H1 (cell line): ENCODE measurements at regions not wholly inside any gene's neighbourhood (a gene's known extent, or its start where the extent isn't known, plus 50 kb on each side); places are given as distances from the start of the nearest gene placed in this dataset.

Source experiments
- CTCF ChIA-PET: fragments of 300-600 bp; sonication (Branson Sonifier 250); formaldehyde crosslinking; loops from one replicate; lab custom pipeline; 2021; ENCODE audit not compliant: partially characterized antibody; lab: Charles Lee
- POLR2A ChIA-PET: fragments of 300-600 bp; sonication (Branson Sonifier 250); formaldehyde crosslinking; loops from one replicate; lab custom pipeline; 2021; ENCODE audit warnings: inconsistent platforms; ENCODE audit not compliant: partially characterized antibody; lab: Charles Lee
- DNase-seq, 2 experiments: peaks; one replicate each; pipeline versions ENCODE4 v3.0.0 to v3.0.0-alpha.2; 2010 to 2022; ENCODE audit warnings: low spot score in 2 of 2, low read depth in 1 of 2, mixed read lengths in 1 of 2
- FAIRE-seq: peaks from 2 replicates; lab custom pipeline; 2011; peaks lifted over from hg19 to GRCh38; lab: Jason Lieb, UNC
- H2AFZ ChIP-seq: 2 replicates; pipeline ENCODE4 v1.8.1; 2012; ENCODE audit warnings: low read length, inconsistent platforms
- H2AK5ac ChIP-seq: 2 replicates; pipeline ENCODE4 v1.6.1; 2013; ENCODE audit warnings: low read depth, low read length
- H2BK120ac ChIP-seq: replicated peaks from 2 replicates; pipeline ENCODE3; 2013; ENCODE audit warnings: low read depth, low read length, inconsistent platforms
- H2BK12ac ChIP-seq: 2 replicates; pipeline ENCODE4 v1.6.1; 2013; ENCODE audit warnings: low read depth, low read length
- H2BK15ac ChIP-seq: 2 replicates; pipeline ENCODE4 v1.6.1; 2013; ENCODE audit warnings: low read length
- H2BK20ac ChIP-seq: 2 replicates; pipeline ENCODE4 v1.6.1; 2013; ENCODE audit warnings: low read length
- H2BK5ac ChIP-seq: 2 replicates; pipeline ENCODE4 v1.6.1; 2013; ENCODE audit warnings: low read depth, low read length
- H3K14ac ChIP-seq: 2 replicates; pipeline ENCODE4 v1.6.1; 2013; ENCODE audit warnings: inconsistent platforms; ENCODE audit not compliant: insufficient read length
- H3K18ac ChIP-seq: 2 replicates; pipeline ENCODE4 v1.6.1; 2013; ENCODE audit warnings: low read length; ENCODE audit errors: extremely low read depth
- H3K23ac ChIP-seq: 2 replicates; pipeline ENCODE4 v1.6.1; 2013; ENCODE audit warnings: inconsistent platforms; ENCODE audit not compliant: insufficient read length
- H3K23me2 ChIP-seq: 2 replicates; pipeline ENCODE4 v1.6.1; 2013; ENCODE audit warnings: low read depth, low read length
- H3K27ac ChIP-seq: 2 replicates; pipeline ENCODE4 v1.6.1; 2011; ENCODE audit warnings: low read depth, low read length, inconsistent platforms
- H3K27me3 ChIP-seq, 4 experiments: replicated peaks in 1 of 4; 1 replicate in 1 of 4; 2 replicates in 3 of 4; pipeline versions ENCODE4 v1.6.1 to v1.8.1; 2011 to 2013; ENCODE audit warnings: low read length in 3 of 4, mild to moderate bottlenecking in 3 of 4, inconsistent platforms in 2 of 4, mixed read lengths in 2 of 4, moderate library complexity in 1 of 4; ENCODE audit not compliant: control insufficient read depth in 3 of 4, insufficient read depth in 3 of 4; ENCODE audit errors: extremely low read depth in 1 of 4
- H3K36me3 ChIP-seq, 4 experiments: 2 replicates each; pipeline versions ENCODE4 v1.6.1 to v1.8.1; 2011 to 2013; ENCODE audit warnings: mild to moderate bottlenecking in 4 of 4, low read length in 3 of 4, moderate library complexity in 2 of 4, control low read depth in 1 of 4, inconsistent platforms in 1 of 4; ENCODE audit not compliant: insufficient read depth in 4 of 4, control insufficient read depth in 2 of 4
- H3K4ac ChIP-seq: replicated peaks from 2 replicates; pipeline ENCODE3; 2013; ENCODE audit warnings: low read length, low read depth, mixed read lengths, inconsistent platforms; ENCODE audit not compliant: insufficient read length
- H3K4me1 ChIP-seq, 4 experiments: replicated peaks in 1 of 4; 1 replicate in 1 of 4; 2 replicates in 3 of 4; pipeline versions ENCODE4 v1.6.1 to v1.8.1; 2011 to 2013; ENCODE audit warnings: low read length in 3 of 4, inconsistent platforms in 2 of 4, mixed read lengths in 1 of 4; ENCODE audit not compliant: insufficient read depth in 4 of 4, control insufficient read depth in 3 of 4
- H3K4me2 ChIP-seq, 2 experiments: 2 replicates each; pipeline versions ENCODE4 v1.6.1 to v1.8.1; 2011 to 2013; ENCODE audit warnings: low read depth in 2 of 2, low read length in 2 of 2, control low read depth in 1 of 2, inconsistent platforms in 1 of 2, mild to moderate bottlenecking in 1 of 2; ENCODE audit not compliant: insufficient read depth in 1 of 2
- H3K4me3 ChIP-seq, 4 experiments: fragments of 200-600, 300-600 bp in 1 of 4; sonication (generic), shearing (Covaris generic), sonication (Bioruptor Twin) in 1 of 4; 2 replicates each; pipeline versions ENCODE4 v1.5.1 to v1.8.1; 2011 to 2016; ENCODE audit warnings: low read length in 4 of 4, low read depth in 3 of 4, control low read depth in 2 of 4, inconsistent platforms in 2 of 4, mild to moderate bottlenecking in 2 of 4, mixed read lengths in 1 of 4, moderate library complexity in 1 of 4; ENCODE audit not compliant: insufficient read depth in 2 of 4; ENCODE audit errors: extremely low read depth in 1 of 4
- H3K56ac ChIP-seq: replicated peaks from 2 replicates; pipeline ENCODE3; 2013; ENCODE audit warnings: low read depth, mild to moderate bottlenecking, mixed read lengths, low read length, inconsistent platforms; ENCODE audit not compliant: insufficient read length
- H3K79me1 ChIP-seq: 2 replicates; pipeline ENCODE4 v1.6.1; 2013; ENCODE audit warnings: low read depth, low read length, control low read depth
- H3K79me2 ChIP-seq, 2 experiments: 2 replicates each; pipeline versions ENCODE4 v1.6.1 to v1.8.1; 2012 to 2013; ENCODE audit warnings: low read length in 2 of 2, mild to moderate bottlenecking in 2 of 2, inconsistent platforms in 1 of 2; ENCODE audit not compliant: insufficient read depth in 2 of 2, control insufficient read depth in 1 of 2
- H3K9ac ChIP-seq, 4 experiments: replicated peaks in 1 of 4; 1 replicate in 1 of 4; 2 replicates in 3 of 4; pipeline versions ENCODE4 v1.6.1 to v1.8.1; 2011 to 2013; ENCODE audit warnings: low read depth in 3 of 4, low read length in 3 of 4, control low read depth in 2 of 4, mild to moderate bottlenecking in 2 of 4, moderate library complexity in 2 of 4, inconsistent platforms in 1 of 4; ENCODE audit errors: extremely low read depth in 1 of 4
- H3K9me3 ChIP-seq, 2 experiments: 2 replicates each; pipeline versions ENCODE4 v1.6.1 to v1.8.1; 2012 to 2013; ENCODE audit warnings: mild to moderate bottlenecking in 2 of 2, moderate library complexity in 2 of 2, control low read depth in 1 of 2, inconsistent platforms in 1 of 2, low read depth in 1 of 2, low read length in 1 of 2, mixed read lengths in 1 of 2; ENCODE audit not compliant: insufficient read depth in 2 of 2
- H4K20me1 ChIP-seq, 2 experiments: replicated peaks in 1 of 2; 2 replicates each; pipeline versions ENCODE3 to v1.8.1; 2011 to 2013; ENCODE audit warnings: inconsistent platforms in 2 of 2, low read length in 2 of 2, mild to moderate bottlenecking in 1 of 2; ENCODE audit not compliant: insufficient read depth in 2 of 2, control insufficient read depth in 1 of 2
- H4K5ac ChIP-seq: 2 replicates; pipeline ENCODE4 v1.6.1; 2013; ENCODE audit warnings: low read length, low read depth, mixed read lengths, inconsistent platforms; ENCODE audit not compliant: insufficient read length
- H4K8ac ChIP-seq: 2 replicates; pipeline ENCODE4 v1.8.0; 2013; ENCODE audit warnings: mild to moderate bottlenecking, moderate library complexity, low read length, inconsistent platforms; ENCODE audit not compliant: insufficient read depth; ENCODE audit errors: extremely low read depth
- H4K91ac ChIP-seq: replicated peaks from 2 replicates; pipeline ENCODE3; 2013; ENCODE audit warnings: low read length, mixed read lengths, inconsistent platforms; ENCODE audit not compliant: insufficient read length
- BCL11A ChIP-seq, 2 experiments: IDR thresholded peaks; one replicate each; pipeline ENCODE4 v1.6.1; 2011; ENCODE audit warnings: low read depth in 2 of 2, low read length in 2 of 2, mild to moderate bottlenecking in 2 of 2
- JUN ChIP-seq: IDR thresholded peaks from 2 replicates; pipeline ENCODE4 v1.6.1; 2011; ENCODE audit warnings: low read depth, mild to moderate bottlenecking, improper control_type of control experiment, low read length
- NANOG ChIP-seq: IDR thresholded peaks from 2 replicates; pipeline ENCODE4 v1.6.1; 2011; ENCODE audit warnings: low read length, low read depth, mild to moderate bottlenecking, inconsistent platforms; ENCODE audit not compliant: insufficient read depth, poor library complexity, severe bottlenecking
- POLR2A ChIP-seq, 2 experiments: IDR thresholded peaks; 1 replicate in 1 of 2; 2 replicates in 1 of 2; pipeline ENCODE4 v1.6.1; 2011; ENCODE audit warnings: low read depth in 2 of 2, low read length in 2 of 2, mild to moderate bottlenecking in 2 of 2; ENCODE audit errors: control extremely low read depth in 1 of 2
- RBBP5 ChIP-seq: IDR thresholded peaks from 2 replicates; pipeline ENCODE4 v1.7.1; 2012; ENCODE audit warnings: low read depth, mild to moderate bottlenecking, inconsistent platforms, low read length, moderate library complexity, borderline replicate concordance
- RNF2 ChIP-seq: fragments of 200-900, 300-1000 bp; sonication (generic); IDR thresholded peaks from 2 replicates; pipeline ENCODE4 v1.7.1; 2016; ENCODE audit warnings: borderline replicate concordance, low read depth, mild to moderate bottlenecking, antibody characterized with exemption, low read length; ENCODE audit not compliant: poor library complexity, severe bottlenecking; ENCODE audit errors: missing control alignments
- SAP30 ChIP-seq: fragments of 300-600 bp; sonication (generic); IDR thresholded peaks from 2 replicates; pipeline ENCODE4 v1.7.1; 2012; ENCODE audit warnings: low read length, moderate library complexity, mild to moderate bottlenecking, inconsistent platforms; ENCODE audit not compliant: insufficient read depth, insufficient replicate concordance
- SP2 ChIP-seq: IDR thresholded peaks from 2 replicates; pipeline ENCODE4 v1.6.1; 2012; ENCODE audit warnings: mild to moderate bottlenecking, low read length, inconsistent platforms
- TAF1 ChIP-seq: IDR thresholded peaks from 2 replicates; pipeline ENCODE4 v1.6.1; 2011; ENCODE audit warnings: mild to moderate bottlenecking, low read depth, low read length
- WGBS, 2 experiments: shearing (Covaris generic) in 1 of 2; methylation state at CpG; one replicate each; pipeline versions ENCODE4 v1.1.6 to v1.1.7; 2013 to 2015; ENCODE audit warnings: low lambda C conversion rate in 2 of 2, mixed read lengths in 2 of 2, inconsistent platforms in 1 of 2, low coverage in 1 of 2, missing lambda C conversion rate in 1 of 2; ENCODE audit not compliant: insufficient replicate concordance in 2 of 2, insufficient coverage in 1 of 2, insufficient read length in 1 of 2; ENCODE audit errors: extremely low coverage in 1 of 2, missing lambda C conversion rate in 1 of 2; 5-methylcytosine and 5-hydroxymethylcytosine counted together
- TF ChIP-seq, protein P1 (sequence below): IDR thresholded peaks from 2 replicates; pipeline ENCODE4 v1.6.1; 2012; ENCODE audit warnings: inconsistent platforms

DNA sequence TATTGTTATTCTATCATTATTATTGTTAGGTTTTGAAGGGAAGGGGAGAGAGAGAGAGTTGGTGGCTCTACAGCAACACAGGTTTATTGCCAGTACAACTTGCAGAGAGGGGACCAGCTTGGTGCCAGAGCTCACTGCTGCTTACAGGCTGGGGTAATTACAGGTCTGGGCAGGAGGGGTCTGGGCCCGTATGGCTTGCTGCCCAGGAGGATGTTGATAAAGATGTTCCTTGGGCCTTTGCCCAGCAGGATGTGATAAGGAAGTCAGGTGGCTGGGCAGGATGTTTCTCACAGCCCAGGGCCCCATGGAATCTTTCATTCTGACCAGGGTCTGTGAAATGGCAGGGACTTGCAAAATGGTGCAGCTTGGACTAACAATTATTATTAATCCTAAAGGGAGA lies 64.2 kb upstream of the ZNF599 start:
- Histone ChIP-seq H4K8ac (no peak overlapping the region), H2AK5ac (no peak overlapping the region), H3K23ac (no peak overlapping the region), H2BK12ac (no peak overlapping the region), H3K27me3 (peaks cover 0 to 19% (median 10%) of the 10 kb centered on the region in 4 experiments; a peak in 5 of 7 replicates), H2AFZ (no peak overlapping the region), H3K79me1 (no peaks in the 10 kb centered on the region), H2BK15ac (no peak overlapping the region), H4K91ac (no peak overlapping the region), H3K4me1 (peaks cover 0 to 10% (median 8%) of the 10 kb centered on the region in 4 experiments; a peak in 6 of 7 replicates), H3K9me3 (no peaks in the 10 kb centered on the region), H2BK5ac (no peak overlapping the region), H3K4me3 (no peak overlapping the region), H2BK20ac (no peak overlapping the region), H3K9ac (no peak overlapping the region), H3K79me2 (no peaks in the 10 kb centered on the region), H2BK120ac (no peak overlapping the region), H3K18ac (no peak overlapping the region), H3K23me2 (peaks cover 3% of the 10 kb centered on the region; the same call in 1 of the 2 replicates), H3K4ac (no peak overlapping the region), H3K27ac (no peak overlapping the region), H4K20me1 (no peaks in the 10 kb centered on the region), H3K56ac (no peak overlapping the region), H3K36me3 (no peaks in the 10 kb centered on the region), H3K14ac (no peak overlapping the region), H3K4me2 (no peak overlapping the region), H4K5ac (no peak overlapping the region)
- 60% methylated on average over 1 of the region's 1 CpG; no CpG with 5 or more reads in 1 of the 2 experiments for WGBS, 2 experiments
- DNase-seq (no peak), FAIRE-seq (no peak)
- TF ChIP-seq JUN (no peak), POLR2A (IDR thresholded peaks at IDR 0.05; ENCODE audit: control extremely low read depth in 1 of 2, low read depth in 2 of 2, low read length in 2 of 2) (no peak), RNF2 (no peak), SAP30 (no peak), TAF1 (no peak), NANOG (no peak), RBBP5 (no peak), BCL11A (IDR thresholded peaks at IDR 0.05; ENCODE audit: low read depth in 2 of 2, low read length in 2 of 2) (no peak), SP2 (no peak)
- TF ChIP-seq, protein P1, sequence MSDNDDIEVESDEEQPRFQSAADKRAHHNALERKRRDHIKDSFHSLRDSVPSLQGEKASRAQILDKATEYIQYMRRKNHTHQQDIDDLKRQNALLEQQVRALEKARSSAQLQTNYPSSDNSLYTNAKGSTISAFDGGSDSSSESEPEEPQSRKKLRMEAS = no peak
- POLR2A ChIA-PET = no interaction called here
- CTCF ChIA-PET = interaction anchor here (0.7 to 2.8 kb wide), 14 partner anchors 11 to 466 kb away, joined by 3 to 15 read pairs (median 8); partner anchors contain the start of genes ZNF30 and ZNF599
